BLaER1 treated with 17β-estradiol and CSF1 and Interleukin-3, amounts not matched to agents 10 nM and 100 nM (cell line): ENCODE measurements at regions not wholly inside any gene's neighbourhood (a gene's known extent, or its start where the extent isn't known, plus 50 kb on each side); places are given as distances from the start of the nearest gene placed in this dataset.
"Not testable (repeated sequence)": the region's sequence is repeated elsewhere in the genome, so short reads cannot be mapped to it uniquely, and the experiment has no call there.

ENCODE experiments used
- H3K27ac ChIP-seq, 11 experiments: shearing (Covaris generic); formaldehyde crosslinking; 2 replicates each; pipeline ENCODE4 v1.8.1; 2022
- H3K27me3 ChIP-seq, 11 experiments: shearing (Covaris generic); formaldehyde crosslinking; 2 replicates each; pipeline ENCODE4 v1.8.1; 2022
- H3K36me3 ChIP-seq, 11 experiments: shearing (Covaris generic); formaldehyde crosslinking; 2 replicates each; pipeline ENCODE4 v1.8.1; 2022
- H3K4me1 ChIP-seq, 10 experiments: shearing (Covaris generic); formaldehyde crosslinking; 2 replicates each; pipeline ENCODE4 v1.8.1; 2022
- H3K4me2 ChIP-seq, 11 experiments: shearing (Covaris generic); formaldehyde crosslinking; 2 replicates each; pipeline ENCODE4 v1.8.1; 2022
- H3K4me3 ChIP-seq, 10 experiments: shearing (Covaris generic); formaldehyde crosslinking; 2 replicates each; pipeline ENCODE4 v1.8.1; 2022
- H3K9ac ChIP-seq, 11 experiments: shearing (Covaris generic); formaldehyde crosslinking; 2 replicates each; pipeline ENCODE4 v1.8.1; 2022
- H3K9me3 ChIP-seq, 11 experiments: shearing (Covaris generic); formaldehyde crosslinking; replicated peaks in 1 of 11; 2 replicates each; pipeline ENCODE4 v1.8.1; 2022
- H4K20me1 ChIP-seq, 11 experiments: shearing (Covaris generic); formaldehyde crosslinking; 2 replicates each; pipeline ENCODE4 v1.8.1; 2022
- Cebpa-rat ChIP-seq, 11 experiments: shearing (Covaris generic); IDR thresholded peaks; 2 replicates each; pipeline ENCODE4 v1.8.1; 2022

DNA sequence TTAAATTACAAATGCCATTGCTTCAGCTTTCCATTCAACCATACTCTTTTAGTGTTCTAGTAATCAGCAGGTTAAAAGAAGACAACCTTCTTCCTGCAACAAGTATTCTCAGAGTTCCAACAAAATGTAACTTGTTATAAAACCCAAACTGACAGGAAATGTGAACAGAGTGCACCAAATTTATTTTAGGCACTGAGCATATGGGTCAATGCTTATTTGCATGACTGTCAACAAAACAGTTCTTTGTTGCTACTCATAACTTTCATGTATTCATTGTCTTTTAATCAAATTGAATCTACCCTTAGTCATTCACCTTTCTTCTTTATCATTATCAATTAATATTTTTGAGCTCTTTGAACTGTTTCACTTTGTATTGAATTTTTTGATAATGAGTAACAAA is 554.1 kb downstream of the DACH1 start:
- H3K4me3 ChIP-seq, result no peak overlapping the region

DNA sequence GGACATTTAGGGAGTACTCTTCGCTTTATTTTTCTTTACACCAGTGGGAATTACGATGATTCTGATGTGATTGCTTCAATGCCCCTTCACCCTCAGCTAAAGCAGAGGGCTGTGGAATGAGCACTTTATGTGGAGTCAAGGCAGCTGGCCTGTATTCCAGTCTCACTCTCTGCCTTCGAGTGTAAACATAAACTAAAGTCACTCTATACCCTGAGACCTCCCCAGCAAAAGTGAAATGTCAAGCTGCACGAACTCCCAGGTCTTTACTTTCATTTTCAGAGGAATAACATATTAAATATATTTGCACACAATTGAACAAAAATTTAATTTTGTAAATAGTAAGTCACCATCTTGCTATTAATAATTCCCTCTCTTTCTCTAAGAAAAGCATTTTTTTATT is 557.1 kb downstream of the DACH1 start:
- Histone ChIP-seq H3K4me1 (peaks cover 0 to 11% (median 2%) of the 10 kb centered on the region in 10 experiments; a peak in 5 of 20 replicates), H3K27ac (no peak overlapping the region), H3K4me3 (no peak overlapping the region), H3K9me3 (no peaks in the 10 kb centered on the region), H3K9ac (no peak overlapping the region), H3K4me2 (no peak overlapping the region), H3K36me3 (no peaks in the 10 kb centered on the region), H3K27me3 (peaks cover 0 to 13% (median 5%) of the 10 kb centered on the region in 11 experiments; a peak in 8 of 22 replicates), H4K20me1 (no peaks in the 10 kb centered on the region)
- no peak for TF ChIP-seq Cebpa-rat (IDR thresholded peaks at IDR 0.05)

More for the DNA sequence above, 554.1 kb downstream of the DACH1 start:
- Histone ChIP-seq H3K27ac (no peak overlapping the region), H3K27me3 (peaks cover 0 to 13% (median 5%) of the 10 kb centered on the region in 11 experiments; a peak in 8 of 22 replicates), H3K9me3 (no peaks in the 10 kb centered on the region), H3K4me1 (peaks cover 0 to 11% (median 2%) of the 10 kb centered on the region in 10 experiments; a peak in 5 of 20 replicates), H4K20me1 (no peaks in the 10 kb centered on the region), H3K4me2 (peak overlapping the region in 6 of 11 experiments; percentile 15 to 61 (median 44); a peak in 9 of 22 replicates), H3K9ac (no peak overlapping the region), H3K36me3 (no peaks in the 10 kb centered on the region)
- no peak for TF ChIP-seq Cebpa-rat (IDR thresholded peaks at IDR 0.05)

DNA sequence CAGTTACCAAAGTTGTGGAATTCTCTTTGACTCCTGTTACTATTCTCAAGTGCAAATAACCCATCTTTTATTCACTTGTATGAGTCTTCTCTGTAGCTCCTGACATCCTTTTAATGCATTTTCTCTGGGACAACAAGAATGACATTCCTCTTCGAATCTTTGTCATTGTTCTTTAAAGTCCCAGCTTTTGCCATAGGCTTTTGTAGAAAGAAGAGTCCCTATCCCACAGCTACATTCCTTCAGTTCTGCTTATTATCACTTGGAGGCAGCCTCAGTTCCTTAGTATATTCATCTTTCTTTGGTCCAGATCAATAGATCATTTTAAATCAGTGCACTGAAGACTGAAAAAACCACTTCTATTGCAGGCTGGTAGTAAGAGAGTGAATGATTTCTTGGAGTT is 560.2 kb downstream of the DACH1 start:
- Histone ChIP-seq H3K4me1 (no peaks in the 10 kb centered on the region), H3K27me3 (no peaks in the 10 kb centered on the region), H3K4me3 (no peak overlapping the region), H3K9ac (no peak overlapping the region), H3K27ac (no peak overlapping the region), H3K36me3 (no peaks in the 10 kb centered on the region), H3K4me2 (no peak overlapping the region), H4K20me1 (no peaks in the 10 kb centered on the region), H3K9me3 (no peaks in the 10 kb centered on the region)
- TF ChIP-seq Cebpa-rat (IDR thresholded peaks at IDR 0.05), result no peak

DNA sequence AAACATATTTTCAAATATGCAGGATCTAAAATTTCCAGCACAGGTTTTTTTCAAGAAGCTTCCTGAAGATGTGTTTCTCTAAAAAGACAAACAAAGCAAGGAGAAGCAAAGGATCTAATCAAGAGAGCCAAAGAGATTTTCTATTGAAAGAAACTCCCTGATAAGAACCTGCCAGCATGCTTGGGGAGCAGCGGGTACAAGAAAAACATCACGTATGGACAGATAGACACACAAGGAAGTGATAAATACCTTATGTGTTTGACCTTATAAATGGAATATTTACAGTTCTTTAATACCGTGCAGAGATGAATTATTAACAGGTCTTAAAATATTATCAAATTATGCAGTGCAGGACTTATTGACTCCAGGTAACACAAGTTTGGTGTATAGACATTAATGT is 562.1 kb downstream of the DACH1 start:
- Histone ChIP-seq H3K4me2 (no peak overlapping the region), H4K20me1 (no peaks in the 10 kb centered on the region), H3K36me3 (no peaks in the 10 kb centered on the region), H3K9me3 (no peaks in the 10 kb centered on the region), H3K27ac (no peak overlapping the region), H3K27me3 (no peaks in the 10 kb centered on the region), H3K4me3 (no peak overlapping the region), H3K4me1 (no peaks in the 10 kb centered on the region), H3K9ac (no peak overlapping the region)
- TF ChIP-seq Cebpa-rat (IDR thresholded peaks at IDR 0.05), result no peak

DNA sequence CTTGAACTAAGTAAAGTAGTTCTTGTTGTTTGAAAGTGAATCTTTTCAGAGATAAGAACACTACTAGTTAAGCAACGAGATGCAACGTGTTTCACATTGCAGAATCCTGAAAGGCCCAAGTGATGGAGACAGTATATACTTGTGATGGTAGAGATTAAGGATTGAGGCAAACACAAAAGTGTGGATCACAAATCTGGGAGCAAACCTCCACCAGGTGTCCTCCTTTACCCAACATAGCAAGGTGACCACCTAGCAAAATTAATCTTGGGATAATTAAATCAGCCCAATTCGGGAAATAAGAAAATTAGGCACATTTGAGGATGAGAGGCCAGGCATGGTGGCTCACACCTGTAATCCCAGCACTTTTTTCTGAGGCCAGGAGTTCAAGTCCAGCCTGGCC is 563.9 kb downstream of the DACH1 start:
- Histone ChIP-seq H3K9me3 (no peaks in the 10 kb centered on the region), H3K4me3 (no peak overlapping the region), H3K27me3 (no peaks in the 10 kb centered on the region), H4K20me1 (no peaks in the 10 kb centered on the region), H3K4me1 (no peaks in the 10 kb centered on the region), H3K4me2 (no peak overlapping the region), H3K36me3 (no peaks in the 10 kb centered on the region), H3K27ac (no peak overlapping the region), H3K9ac (no peak overlapping the region)
- TF ChIP-seq Cebpa-rat (IDR thresholded peaks at IDR 0.05), result no peak

DNA sequence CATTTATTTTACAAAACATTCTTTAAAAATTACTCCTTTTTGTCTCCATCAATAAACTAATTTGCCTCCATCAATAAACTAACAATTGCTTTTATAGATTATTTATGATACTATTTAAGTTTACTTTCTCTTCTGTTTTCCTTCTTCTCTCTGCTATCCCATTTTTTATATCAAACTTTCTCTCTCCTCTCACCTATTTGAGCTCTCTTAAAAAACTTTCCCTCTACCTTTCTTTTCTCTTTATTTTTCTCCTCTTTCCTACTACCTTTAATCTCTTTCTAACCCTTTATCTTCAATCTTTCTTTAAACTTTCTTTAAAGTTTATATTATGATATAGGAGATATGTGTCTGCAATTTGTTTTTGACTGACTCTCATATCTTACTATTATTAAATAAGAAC is 566.4 kb downstream of the DACH1 start:
- Histone ChIP-seq H3K27me3 (no peaks in the 10 kb centered on the region), H3K36me3 (no peaks in the 10 kb centered on the region), H3K9me3 (no peaks in the 10 kb centered on the region), H3K4me2 (no peak overlapping the region), H3K4me3 (no peak overlapping the region), H3K4me1 (no peaks in the 10 kb centered on the region), H3K9ac (no peak overlapping the region), H4K20me1 (no peaks in the 10 kb centered on the region), H3K27ac (no peak overlapping the region)
- TF ChIP-seq Cebpa-rat (IDR thresholded peaks at IDR 0.05), result no peak

- Histone ChIP-seq H3K9ac (no peak overlapping the region), H3K9me3 (peaks cover 4 to 29% (median 21%) of the 10 kb centered on the region in 11 experiments; a peak in 19 of 22 replicates), H3K4me1 (peaks cover 0 to 8% (median 0%) of the 10 kb centered on the region in 10 experiments; a peak in 3 of 20 replicates), H3K27me3 (no peaks in the 10 kb centered on the region), H3K4me2 (no peak overlapping the region), H4K20me1 (no peaks in the 10 kb centered on the region), H3K36me3 (no peaks in the 10 kb centered on the region), H3K27ac (peak overlapping the region in 2 of 11 experiments; percentile 54 to 71; a peak in 4 of 22 replicates), H3K4me3 (no peak overlapping the region)
- no peak for TF ChIP-seq Cebpa-rat (IDR thresholded peaks at IDR 0.05)
Observed at GRCh38 chr13:71291842-71292146, 575.2 kb downstream of the DACH1 start.

DNA sequence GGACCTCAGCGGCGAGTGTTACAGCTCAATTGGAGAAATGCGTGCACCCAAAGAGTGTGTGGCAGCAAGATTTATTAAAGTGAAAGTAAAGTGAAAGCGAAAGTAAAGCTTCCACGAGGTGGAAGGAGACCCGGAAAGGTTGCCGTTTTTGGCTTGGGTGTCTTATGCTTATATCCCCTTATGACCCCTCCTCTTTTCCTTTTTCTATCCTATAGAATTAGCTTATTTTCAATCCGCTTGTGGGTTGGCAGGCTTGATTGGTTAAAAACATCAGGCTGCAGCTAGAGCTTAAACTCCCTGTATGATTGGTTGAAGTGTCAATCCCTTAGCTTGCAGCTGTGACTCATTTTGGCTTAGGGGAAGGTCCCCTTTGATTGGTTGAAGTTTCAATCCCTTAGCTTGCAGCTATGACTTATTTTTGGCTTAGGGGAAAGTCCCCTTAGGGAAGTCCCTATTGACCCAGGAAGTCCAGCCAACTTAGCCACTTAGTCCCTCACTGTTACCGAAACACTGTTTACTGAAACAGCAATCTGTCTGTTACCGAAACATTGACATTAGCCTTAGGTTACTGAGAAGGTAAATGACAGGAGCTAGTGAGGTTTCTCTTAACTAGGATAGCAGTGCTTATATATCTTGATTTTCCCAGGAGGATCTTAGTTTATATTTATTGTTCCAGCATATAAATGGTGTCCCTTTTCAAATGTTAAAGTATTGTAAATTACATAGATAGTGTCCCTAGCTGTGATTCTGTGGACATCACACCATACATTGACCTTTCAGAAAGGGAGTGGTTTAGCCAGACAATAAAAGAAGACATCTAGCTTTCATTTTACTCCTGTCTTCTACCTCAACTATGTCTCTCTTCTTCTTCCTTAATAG is 575.8 kb downstream of the DACH1 start:
- Histone ChIP-seq H3K9ac (no peak overlapping the region), H3K27me3 (no peaks in the 10 kb centered on the region), H3K9me3 (peaks cover 4 to 29% (median 21%) of the 10 kb centered on the region in 11 experiments; a peak in 19 of 22 replicates), H4K20me1 (no peaks in the 10 kb centered on the region), H3K4me1 (peaks cover 0 to 8% (median 0%) of the 10 kb centered on the region in 10 experiments; a peak in 3 of 20 replicates), H3K27ac (peak overlapping the region in 10 of 11 experiments; percentile 23 to 71 (median 51); a peak in 17 of 22 replicates), H3K36me3 (no peaks in the 10 kb centered on the region), H3K4me2 (peak overlapping the region in 10 of 11 experiments; percentile 8 to 43 (median 18); a peak in 16 of 22 replicates), H3K4me3 (peak overlapping the region in 9 of 10 experiments; percentile 14 to 50 (median 38); a peak in 14 of 20 replicates)
- TF ChIP-seq Cebpa-rat (IDR thresholded peaks at IDR 0.05), result no peak

DNA sequence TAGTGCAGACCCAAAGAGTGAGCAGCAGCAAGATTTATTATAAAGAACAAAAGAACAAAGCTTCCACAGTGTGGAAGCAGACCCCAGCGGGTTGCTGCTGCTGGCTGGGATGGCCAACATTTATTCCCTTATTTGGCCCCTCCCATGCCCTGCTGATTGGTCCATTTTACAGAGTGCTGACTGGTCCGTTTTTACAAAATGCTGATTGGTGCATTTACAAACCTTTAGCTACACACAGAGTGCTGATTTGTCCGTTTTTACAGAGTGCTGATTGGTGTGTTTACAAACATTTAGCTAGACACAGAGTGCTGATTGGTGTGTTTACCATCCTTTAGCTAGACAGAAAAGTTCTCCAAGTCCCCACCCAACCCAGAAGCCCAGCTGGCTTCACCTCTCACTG is 577.0 kb downstream of the DACH1 start:
- not testable (repeated sequence) for H3K27ac ChIP-seq, H3K27me3 ChIP-seq, H3K9ac ChIP-seq, H3K4me3 ChIP-seq, H3K36me3 ChIP-seq, H3K4me2 ChIP-seq, H4K20me1 ChIP-seq, H3K4me1 ChIP-seq
- H3K9me3 ChIP-seq, result peaks cover 4 to 29% (median 21%) of the 10 kb centered on the region in 11 experiments; a peak in 19 of 22 replicates

DNA sequence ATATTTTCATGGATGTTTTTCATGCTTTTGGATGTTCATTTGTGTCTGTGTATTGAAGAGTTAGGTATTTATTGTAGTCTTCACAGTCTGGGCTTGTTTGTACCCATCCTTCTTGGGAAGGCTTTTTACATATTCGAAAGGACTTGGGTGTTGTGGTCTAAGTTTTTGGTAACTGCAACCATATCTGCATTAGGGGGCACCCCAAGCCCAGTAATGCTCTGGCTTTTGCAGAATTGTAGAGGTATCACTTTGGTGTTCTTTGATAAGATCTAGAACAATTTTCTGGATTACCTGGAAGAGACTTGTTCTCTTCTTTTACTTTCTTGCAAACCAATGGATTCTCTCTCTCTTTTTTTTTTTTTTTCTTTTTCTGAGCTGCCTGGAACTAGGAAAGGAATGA is 581.3 kb downstream of the DACH1 start:
- Histone ChIP-seq H3K4me3 (no peak overlapping the region), H3K4me1 (no peaks in the 10 kb centered on the region), H3K9ac (no peak overlapping the region), H3K4me2 (no peak overlapping the region), H3K27me3 (no peaks in the 10 kb centered on the region), H4K20me1 (no peaks in the 10 kb centered on the region), H3K27ac (no peak overlapping the region), H3K9me3 (peaks cover 0 to 13% (median 9%) of the 10 kb centered on the region in 11 experiments; a peak in 13 of 22 replicates), H3K36me3 (no peaks in the 10 kb centered on the region)
- TF ChIP-seq Cebpa-rat (IDR thresholded peaks at IDR 0.05), result no peak
